Endothelial cell (in vitro differentiated cells): ENCODE measurements at regions not wholly inside any gene's neighbourhood (a gene's known extent, or its start where the extent isn't known, plus 50 kb on each side); places are given as distances from the start of the nearest gene placed in this dataset.
"Not testable (repeated sequence)": the region's sequence is repeated elsewhere in the genome, so short reads cannot be mapped to it uniquely, and the experiment has no call there.

Experiments used
- DNase-seq: peaks from one replicate; pipeline ENCODE4 v3.0.0; 2021; ENCODE audit warnings: low spot score
- H3K27ac Mint-ChIP-seq: one replicate; pipeline ENCODE4 v1.8.0; 2021; ENCODE audit warnings: mixed read lengths, inconsistent platforms; ENCODE audit not compliant: unreplicated experiment
- H3K27me3 Mint-ChIP-seq: one replicate; pipeline ENCODE4 v1.8.0; 2021; ENCODE audit warnings: mild to moderate bottlenecking, moderate library complexity, mixed read lengths, inconsistent platforms; ENCODE audit not compliant: unreplicated experiment
- H3K36me3 Mint-ChIP-seq: one replicate; pipeline ENCODE4 v1.8.0; 2021; ENCODE audit warnings: mild to moderate bottlenecking, low read depth, mixed read lengths, inconsistent platforms; ENCODE audit not compliant: unreplicated experiment
- H3K4me1 Mint-ChIP-seq: one replicate; pipeline ENCODE4 v1.8.0; 2021; ENCODE audit warnings: mild to moderate bottlenecking, mixed read lengths, inconsistent platforms; ENCODE audit not compliant: unreplicated experiment
- H3K4me3 Mint-ChIP-seq: one replicate; pipeline ENCODE4 v1.8.0; 2021; ENCODE audit warnings: mild to moderate bottlenecking, mixed read lengths, inconsistent platforms; ENCODE audit not compliant: unreplicated experiment
- H3K9me3 Mint-ChIP-seq: one replicate; pipeline ENCODE4 v1.8.0; 2021; ENCODE audit warnings: mixed read lengths, inconsistent platforms; ENCODE audit not compliant: unreplicated experiment
- CTCF ChIP-seq: fragments of 200-600 bp; sonication (generic); IDR thresholded peaks from one replicate; pipeline ENCODE4 v1.5.0; 2021; ENCODE audit warnings: antibody characterized with exemption; ENCODE audit not compliant: unreplicated experiment

DNA sequence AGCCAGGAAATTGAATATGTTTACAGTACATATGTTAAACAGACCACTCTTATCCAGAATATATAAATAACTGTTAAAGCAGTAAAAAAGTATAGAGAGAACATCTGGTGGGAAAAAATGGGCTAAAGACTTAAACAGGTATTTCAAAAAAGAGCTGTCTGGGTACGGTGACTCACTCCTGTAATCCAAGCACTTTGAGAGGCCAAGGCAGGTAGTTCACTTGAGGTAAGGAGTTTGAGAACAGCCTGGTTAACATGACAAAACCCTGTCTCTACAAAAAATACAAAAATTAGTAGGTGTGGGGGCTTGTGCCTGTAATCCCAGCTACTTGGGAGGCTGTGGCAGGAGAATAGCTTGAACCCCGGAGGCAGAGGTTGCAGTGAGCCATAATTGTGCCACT, 171.4 kb upstream of the FSIP2 start:
- H3K9me3 Mint-ChIP-seq = no peaks in the 10 kb centered on the region

GRCh38 chr2:185567940-185568339, 170.7 kb upstream of the FSIP2 start:
- no peaks in the 10 kb centered on the region for H3K36me3 Mint-ChIP-seq
- no peaks in the 10 kb centered on the region for H3K4me1 Mint-ChIP-seq
- no peak overlapping the region for H3K4me3 Mint-ChIP-seq
- H3K9me3 Mint-ChIP-seq = no peaks in the 10 kb centered on the region
- TF ChIP-seq CTCF = no peak
- no peak for DNase-seq
- no peak overlapping the region for H3K27ac Mint-ChIP-seq
- no peaks in the 10 kb centered on the region for H3K27me3 Mint-ChIP-seq

More for the DNA sequence above, 171.4 kb upstream of the FSIP2 start:
- no peak overlapping the region for H3K27ac Mint-ChIP-seq
- H3K4me3 Mint-ChIP-seq = no peak overlapping the region
- no peak for TF ChIP-seq CTCF
- H3K36me3 Mint-ChIP-seq = no peaks in the 10 kb centered on the region
- no peak for DNase-seq
- H3K4me1 Mint-ChIP-seq = no peaks in the 10 kb centered on the region
- no peaks in the 10 kb centered on the region for H3K27me3 Mint-ChIP-seq

DNA sequence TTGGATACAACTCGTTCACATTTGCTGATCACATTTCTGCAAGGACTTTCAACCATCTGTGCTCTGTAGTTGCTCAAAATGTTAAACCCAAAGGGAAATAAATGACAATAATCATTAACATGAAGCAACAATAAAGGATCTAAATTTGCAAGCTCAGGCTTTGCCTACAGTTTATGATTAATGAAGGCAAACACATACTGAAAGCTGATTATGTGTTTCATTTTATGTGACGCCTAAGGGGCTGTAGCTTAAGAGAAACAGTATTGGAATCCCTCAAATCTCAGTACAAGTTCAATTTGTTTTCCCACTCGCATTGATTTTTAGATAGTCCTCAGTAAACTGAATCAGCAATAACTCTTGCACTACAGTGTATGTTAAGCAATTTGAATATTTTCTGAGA, 160.3 kb upstream of the FSIP2 start:
- Mint-ChIP-seq H3K27ac (no peak overlapping the region), H3K4me1 (no peaks in the 10 kb centered on the region), H3K9me3 (no peaks in the 10 kb centered on the region), H3K27me3 (no peaks in the 10 kb centered on the region), H3K4me3 (no peak overlapping the region), H3K36me3 (no peaks in the 10 kb centered on the region)
- TF ChIP-seq CTCF = no peak
- no peak for DNase-seq

- H3K27ac Mint-ChIP-seq = no peak overlapping the region
- no peak overlapping the region for H3K4me3 Mint-ChIP-seq
- no peaks in the 10 kb centered on the region for H3K27me3 Mint-ChIP-seq
- no peak for TF ChIP-seq CTCF
- H3K36me3 Mint-ChIP-seq = peaks cover 6% of the 10 kb centered on the region
- no peaks in the 10 kb centered on the region for H3K4me1 Mint-ChIP-seq
- H3K9me3 Mint-ChIP-seq = no peaks in the 10 kb centered on the region
- no peak for DNase-seq
These were observed 155.4 kb upstream of the FSIP2 start for GRCh38 chr2:185583058-185583816.

GRCh38 chr2:185585165-185585564, 153.4 kb upstream of the FSIP2 start:
- H3K36me3 Mint-ChIP-seq, H3K27me3 Mint-ChIP-seq, H3K9me3 Mint-ChIP-seq, DNase-seq, H3K4me3 Mint-ChIP-seq, H3K4me1 Mint-ChIP-seq, H3K27ac Mint-ChIP-seq: not testable (repeated sequence)

DNA sequence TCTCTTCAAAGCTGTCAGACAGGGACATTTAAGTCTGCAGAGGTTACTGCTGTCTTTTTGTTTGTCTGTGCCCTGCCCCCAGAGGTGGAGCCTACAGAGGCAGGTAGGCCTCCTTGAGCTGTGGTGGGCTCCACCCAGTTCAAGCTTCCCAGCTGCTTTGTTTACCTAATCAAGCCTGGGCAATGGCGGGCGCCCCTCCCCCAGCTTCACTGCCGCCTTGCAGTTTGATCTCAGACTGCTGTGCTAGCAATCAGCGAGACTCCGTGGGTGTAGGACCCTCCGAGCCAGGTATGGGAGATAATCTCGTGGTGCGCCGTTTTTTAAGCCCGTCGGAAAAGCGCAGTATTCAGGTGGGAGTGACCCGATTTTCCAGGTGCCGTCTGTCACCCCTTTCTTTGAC, 147.3 kb upstream of the FSIP2 start:
- H3K4me3 Mint-ChIP-seq, H3K36me3 Mint-ChIP-seq, H3K4me1 Mint-ChIP-seq, H3K27me3 Mint-ChIP-seq, DNase-seq, H3K9me3 Mint-ChIP-seq, H3K27ac Mint-ChIP-seq: not testable (repeated sequence)
